GM12878 (cell line): ENCODE measurements at regions not wholly inside any gene's neighbourhood (a gene's known extent, or its start where the extent isn't known, plus 50 kb on each side); places are given as distances from the start of the nearest gene placed in this dataset.

Experiments
- ATAC-seq: fragments of 200-7000 bp; cut with Tn5 transposase; 3 replicates; pipeline ENCODE4 v1.9.1; 2020; ENCODE audit warnings: mild to moderate bottlenecking, moderate library complexity
- BruUV-seq: library from RNA; stranded (reverse); fragments of 400-500 nt; replicated peaks from 2 replicates; lab custom pipeline; 2021; lab: Mats Ljungman, UMichigan
- CTCF ChIA-PET: fragments of 300-600 bp; sonication (Branson Sonifier 250); formaldehyde crosslinking; extraction: SDS; loops from one replicate; lab custom pipeline; 2021; ENCODE audit warnings: inconsistent platforms; lab: Yijun Ruan, JAX
- POLR2A ChIA-PET: fragments of 350-600 bp; formaldehyde crosslinking; extraction: SDS; loops from one replicate; lab custom pipeline; 2021; ENCODE audit warnings: inconsistent platforms; lab: Charles Lee
- RAD21 ChIA-PET: fragments of 300-600 bp; sonication (Branson Sonifier 250); formaldehyde crosslinking; loops from one replicate; lab custom pipeline; 2023; ENCODE audit warnings: antibody characterized with exemption; ENCODE audit not compliant: unreplicated experiment; lab: Charles Lee
- SMC1A ChIA-PET: fragments of 300-600 bp; sonication (Branson Sonifier 250); formaldehyde crosslinking; loops from one replicate; lab custom pipeline; 2023; ENCODE audit not compliant: unreplicated experiment, uncharacterized antibody; lab: Charles Lee
- DNase-seq: peaks from one replicate; pipeline ENCODE4 v3.0.0-alpha.2; 2011; ENCODE audit warnings: low read depth, low spot score
- FAIRE-seq: peaks from 3 replicates; lab custom pipeline; 2011; peaks lifted over from hg19 to GRCh38; lab: Jason Lieb, UNC
- H2AFZ ChIP-seq: 2 replicates; pipeline ENCODE4 v1.6.0; 2011; ENCODE audit warnings: low read depth, low read length, control low read depth; ENCODE audit not compliant: control insufficient read depth
- H3K27ac ChIP-seq: 2 replicates; pipeline ENCODE4 v1.5.1; 2011; ENCODE audit warnings: control low read depth; ENCODE audit not compliant: control insufficient read depth, insufficient read depth
- H3K27me3 ChIP-seq, 2 experiments: replicated peaks in 1 of 2; 2 replicates each; pipeline versions ENCODE4 v1.6.0 to v1.6.1; 2011; ENCODE audit warnings: low read length in 1 of 2; ENCODE audit not compliant: control insufficient read depth in 2 of 2, insufficient read depth in 2 of 2
- H3K36me3 ChIP-seq, 2 experiments: 2 replicates each; pipeline ENCODE4 v1.5.1; 2011; ENCODE audit warnings: low read length in 1 of 2; ENCODE audit not compliant: control insufficient read depth in 2 of 2, insufficient read depth in 2 of 2
- H3K4me1 ChIP-seq: 2 replicates; pipeline ENCODE4 v1.6.1; 2011; ENCODE audit warnings: mild to moderate bottlenecking, low read length, moderate library complexity, mixed read lengths; ENCODE audit not compliant: control insufficient read depth, insufficient read depth
- H3K4me2 ChIP-seq: 2 replicates; pipeline ENCODE4 v1.6.0; 2011; ENCODE audit warnings: control low read depth; ENCODE audit not compliant: control insufficient read depth, insufficient read depth
- H3K4me3 ChIP-seq: fragments of 200-600 bp; sonication (generic); 2 replicates; pipeline ENCODE4 v1.5.1; 2016
- H3K79me2 ChIP-seq: 2 replicates; pipeline ENCODE4 v1.6.0; 2011; ENCODE audit warnings: low read length; ENCODE audit not compliant: control insufficient read depth, insufficient read depth
- H3K9ac ChIP-seq: 2 replicates; pipeline ENCODE4 v1.8.0; 2011; ENCODE audit warnings: low read length, control low read depth, mixed read lengths; ENCODE audit not compliant: control insufficient read depth, insufficient read depth
- H3K9me3 ChIP-seq: replicated peaks from 3 replicates; pipeline ENCODE4 v1.5.1; 2011; ENCODE audit warnings: mild to moderate bottlenecking, low read length; ENCODE audit not compliant: control insufficient read depth, insufficient read depth
- H4K20me1 ChIP-seq: 2 replicates; pipeline ENCODE4 v1.6.0; 2011; ENCODE audit not compliant: control insufficient read depth, insufficient read depth
- BMI1 ChIP-seq: fragments of 450-650 bp; IDR thresholded peaks from 2 replicates; pipeline ENCODE4 v1.6.1; 2016; ENCODE audit warnings: mild to moderate bottlenecking, moderate library complexity, borderline replicate concordance
- EGR1 ChIP-seq, 2 experiments: IDR thresholded peaks; 1 replicate in 1 of 2; 2 replicates in 1 of 2; pipeline ENCODE4 v1.6.1; 2011 to 2012; ENCODE audit warnings: low read depth in 2 of 2, low read length in 2 of 2, borderline replicate concordance in 1 of 2, mild to moderate bottlenecking in 1 of 2, moderate library complexity in 1 of 2
- KDM1A ChIP-seq: fragments of 200-600 bp; sonication (generic); IDR thresholded peaks from 2 replicates; pipeline ENCODE4 v1.6.1; 2016; ENCODE audit warnings: borderline replicate concordance
- MTA3 ChIP-seq: IDR thresholded peaks from 2 replicates; pipeline ENCODE4 v1.6.1; 2012; ENCODE audit warnings: low read length, inconsistent platforms, borderline replicate concordance
- PAX5 ChIP-seq: IDR thresholded peaks from 2 replicates; pipeline ENCODE4 v1.6.1; 2011; ENCODE audit warnings: low read depth, low read length, borderline replicate concordance
- PML ChIP-seq: IDR thresholded peaks from 2 replicates; pipeline ENCODE4 v1.6.1; 2012; ENCODE audit warnings: low read length, inconsistent platforms
- POLR2A ChIP-seq: IDR thresholded peaks from 2 replicates; pipeline ENCODE4 v1.6.1; 2011; ENCODE audit warnings: low read depth, mild to moderate bottlenecking, low read length
- SIX5 ChIP-seq: IDR thresholded peaks from 2 replicates; pipeline ENCODE4 v1.6.1; 2011; ENCODE audit warnings: mild to moderate bottlenecking, low read depth, low read length, moderate library complexity; ENCODE audit not compliant: severe bottlenecking
- TBL1XR1 ChIP-seq: IDR thresholded peaks from 2 replicates; pipeline ENCODE4 v1.6.1; 2012; ENCODE audit warnings: low read depth, low read length, improper control_type of control experiment
- WRNIP1 ChIP-seq: IDR thresholded peaks from 2 replicates; pipeline ENCODE4 v1.6.1; 2011; ENCODE audit warnings: low read depth, low read length, improper control_type of control experiment, borderline replicate concordance
- ZNF24 ChIP-seq: fragments of 450-650 bp; IDR thresholded peaks from 2 replicates; pipeline ENCODE4 v1.6.1; 2017; ENCODE audit warnings: antibody characterized with exemption, mild to moderate bottlenecking
- WGBS: methylation state at CpG from one replicate; pipeline ENCODE4 v1.1.6; 2016; ENCODE audit warnings: low lambda C conversion rate; ENCODE audit not compliant: insufficient replicate concordance, insufficient coverage; ENCODE audit errors: missing lambda C conversion rate; 5-methylcytosine and 5-hydroxymethylcytosine counted together
- in situ Hi-C: fragments of 300-500 bp; cut with MboI; formaldehyde crosslinking; loops from 9 replicates; pipeline ENCODE4 v1.14.3; 2018; ENCODE audit warnings: mixed read lengths
- intact Hi-C: fragments of 100-400 bp; cut with micrococcal nuclease; formaldehyde crosslinking; loops from one replicate; pipeline ENCODE4 v1.14.2; 2022; ENCODE audit not compliant: unreplicated experiment
- TF ChIP-seq, protein P1 (sequence below): IDR thresholded peaks from 2 replicates; pipeline ENCODE4 v1.6.1; 2011; ENCODE audit warnings: borderline replicate concordance, low read depth, mild to moderate bottlenecking, moderate library complexity, mixed read lengths, low read length; ENCODE audit not compliant: insufficient read depth; ENCODE audit errors: extremely low read length
- TF ChIP-seq, protein P2 (sequence below): fragments of 450-650 bp; formaldehyde crosslinking; IDR thresholded peaks from 2 replicates; pipeline ENCODE4 v1.4.0; 2022; ENCODE audit warnings: mild to moderate bottlenecking, moderate library complexity
- TF ChIP-seq, protein P3 (sequence below): fragments of 450-650 bp; IDR thresholded peaks from 2 replicates; pipeline ENCODE4 v1.6.1; 2016; ENCODE audit warnings: mild to moderate bottlenecking
- TF ChIP-seq, protein P4 (sequence below): IDR thresholded peaks from 2 replicates; pipeline ENCODE4 v1.6.1; 2012; ENCODE audit warnings: low read length, inconsistent platforms

DNA sequence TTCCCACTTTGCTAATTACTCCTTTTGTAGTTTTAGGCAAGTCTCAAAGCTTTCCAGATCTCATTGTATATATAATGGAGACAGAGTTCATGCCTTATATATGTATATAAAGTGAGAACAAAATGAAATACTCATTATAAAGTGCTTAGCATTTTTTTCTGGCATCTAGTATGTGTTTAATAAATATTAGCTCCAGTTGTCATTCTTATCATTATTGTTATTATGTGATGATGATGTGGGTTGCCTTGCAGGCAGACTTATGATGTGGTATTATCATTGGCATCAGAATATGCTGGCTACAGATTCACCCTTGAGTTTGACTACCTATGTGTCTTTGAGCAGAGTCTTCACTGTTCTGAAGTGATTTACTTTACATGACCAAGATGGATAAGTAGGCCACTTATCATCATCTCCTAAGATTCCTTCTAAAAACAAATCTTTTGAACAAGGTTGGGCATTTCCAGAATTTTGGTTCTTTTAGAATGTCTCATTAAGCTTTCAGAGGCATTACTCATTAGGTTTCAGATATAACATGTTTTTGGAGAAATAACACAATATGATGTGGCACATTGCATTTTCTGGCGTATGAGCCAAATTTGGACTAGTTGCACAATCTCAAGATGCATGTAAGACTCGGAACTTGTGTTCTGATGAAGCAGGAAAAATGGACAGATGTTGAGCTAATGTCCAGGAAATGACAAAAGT, 145.6 kb upstream of the TNC start:
- no TSS peak for BruUV-seq
- no peaks in the 10 kb centered on the region for H4K20me1 ChIP-seq
- H3K9me3 ChIP-seq, result no peaks in the 10 kb centered on the region
- ChIA-PET SMC1A (interaction anchor here (1.0 kb wide), 1 partner anchor 140 kb away, joined by 3 read pairs; no protein-coding TSS in a partner anchor), CTCF (interaction anchor here (0.6 to 1.3 kb wide), 2 partner anchors 37 to 369 kb away, joined by 3 to 5 read pairs; no protein-coding TSS in a partner anchor), POLR2A (no interaction called here), RAD21 (no interaction called here)
- FAIRE-seq (no peak), DNase-seq (no peak), ATAC-seq (no peak)
- WGBS, result 0% methylated on average over 2 of the region's 2 CpGs
- no peak overlapping the region for H3K4me3 ChIP-seq
- no peaks in the 10 kb centered on the region for H3K27me3 ChIP-seq
- in situ Hi-C loops, result no loop called here
- H3K27ac ChIP-seq, result no peak overlapping the region
- H2AFZ ChIP-seq, result no peak overlapping the region
- no peak overlapping the region for H3K4me2 ChIP-seq
- H3K4me1 ChIP-seq, result no peaks in the 10 kb centered on the region
- H3K36me3 ChIP-seq, result no peaks in the 10 kb centered on the region
- intact Hi-C loops, result no loop called here
- TF ChIP-seq PAX5, result no peak
- no peak for TF ChIP-seq MTA3
- TF ChIP-seq, protein P1, sequence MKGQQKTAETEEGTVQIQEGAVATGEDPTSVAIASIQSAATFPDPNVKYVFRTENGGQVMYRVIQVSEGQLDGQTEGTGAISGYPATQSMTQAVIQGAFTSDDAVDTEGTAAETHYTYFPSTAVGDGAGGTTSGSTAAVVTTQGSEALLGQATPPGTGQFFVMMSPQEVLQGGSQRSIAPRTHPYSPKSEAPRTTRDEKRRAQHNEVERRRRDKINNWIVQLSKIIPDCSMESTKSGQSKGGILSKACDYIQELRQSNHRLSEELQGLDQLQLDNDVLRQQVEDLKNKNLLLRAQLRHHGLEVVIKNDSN, result no peak
- TF ChIP-seq EGR1 (IDR thresholded peaks at IDR 0.05; ENCODE audit: borderline replicate concordance in 1 of 2, low read depth in 2 of 2, low read length in 2 of 2), result no peak
- no peak for TF ChIP-seq PML
- TF ChIP-seq BMI1, result no peak
- TF ChIP-seq, protein P2, sequence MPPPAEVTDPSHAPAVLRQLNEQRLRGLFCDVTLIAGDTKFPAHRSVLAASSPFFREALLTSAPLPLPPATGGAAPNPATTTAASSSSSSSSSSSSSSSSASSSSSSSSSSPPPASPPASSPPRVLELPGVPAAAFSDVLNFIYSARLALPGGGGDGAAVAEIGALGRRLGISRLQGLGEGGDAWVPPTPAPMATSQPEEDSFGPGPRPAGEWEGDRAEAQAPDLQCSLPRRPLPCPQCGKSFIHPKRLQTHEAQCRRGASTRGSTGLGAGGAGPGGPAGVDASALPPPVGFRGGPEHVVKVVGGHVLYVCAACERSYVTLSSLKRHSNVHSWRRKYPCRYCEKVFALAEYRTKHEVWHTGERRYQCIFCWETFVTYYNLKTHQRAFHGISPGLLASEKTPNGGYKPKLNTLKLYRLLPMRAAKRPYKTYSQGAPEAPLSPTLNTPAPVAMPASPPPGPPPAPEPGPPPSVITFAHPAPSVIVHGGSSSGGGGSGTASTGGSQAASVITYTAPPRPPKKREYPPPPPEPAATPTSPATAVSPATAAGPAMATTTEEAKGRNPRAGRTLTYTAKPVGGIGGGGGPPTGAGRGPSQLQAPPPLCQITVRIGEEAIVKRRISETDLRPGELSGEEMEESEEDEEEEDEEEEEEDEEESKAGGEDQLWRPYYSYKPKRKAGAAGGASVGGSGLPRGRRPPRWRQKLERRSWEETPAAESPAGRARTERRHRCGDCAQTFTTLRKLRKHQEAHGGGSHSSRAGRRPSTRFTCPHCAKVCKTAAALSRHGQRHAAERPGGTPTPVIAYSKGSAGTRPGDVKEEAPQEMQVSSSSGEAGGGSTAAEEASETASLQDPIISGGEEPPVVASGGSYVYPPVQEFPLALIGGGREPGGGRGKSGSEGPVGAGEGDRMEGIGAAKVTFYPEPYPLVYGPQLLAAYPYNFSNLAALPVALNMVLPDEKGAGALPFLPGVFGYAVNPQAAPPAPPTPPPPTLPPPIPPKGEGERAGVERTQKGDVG (CRISPR knock-in tag), result no peak
- TF ChIP-seq, protein P3, sequence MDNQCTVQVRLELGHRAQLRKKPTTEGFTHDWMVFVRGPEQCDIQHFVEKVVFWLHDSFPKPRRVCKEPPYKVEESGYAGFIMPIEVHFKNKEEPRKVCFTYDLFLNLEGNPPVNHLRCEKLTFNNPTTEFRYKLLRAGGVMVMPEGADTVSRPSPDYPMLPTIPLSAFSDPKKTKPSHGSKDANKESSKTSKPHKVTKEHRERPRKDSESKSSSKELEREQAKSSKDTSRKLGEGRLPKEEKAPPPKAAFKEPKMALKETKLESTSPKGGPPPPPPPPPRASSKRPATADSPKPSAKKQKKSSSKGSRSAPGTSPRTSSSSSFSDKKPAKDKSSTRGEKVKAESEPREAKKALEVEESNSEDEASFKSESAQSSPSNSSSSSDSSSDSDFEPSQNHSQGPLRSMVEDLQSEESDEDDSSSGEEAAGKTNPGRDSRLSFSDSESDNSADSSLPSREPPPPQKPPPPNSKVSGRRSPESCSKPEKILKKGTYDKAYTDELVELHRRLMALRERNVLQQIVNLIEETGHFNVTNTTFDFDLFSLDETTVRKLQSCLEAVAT, result no peak
- no peak for TF ChIP-seq WRNIP1
- no peak for TF ChIP-seq POLR2A
- TF ChIP-seq KDM1A, result no peak
- no peak for TF ChIP-seq TBL1XR1
- no peak for TF ChIP-seq ZNF24
- TF ChIP-seq, protein P4, sequence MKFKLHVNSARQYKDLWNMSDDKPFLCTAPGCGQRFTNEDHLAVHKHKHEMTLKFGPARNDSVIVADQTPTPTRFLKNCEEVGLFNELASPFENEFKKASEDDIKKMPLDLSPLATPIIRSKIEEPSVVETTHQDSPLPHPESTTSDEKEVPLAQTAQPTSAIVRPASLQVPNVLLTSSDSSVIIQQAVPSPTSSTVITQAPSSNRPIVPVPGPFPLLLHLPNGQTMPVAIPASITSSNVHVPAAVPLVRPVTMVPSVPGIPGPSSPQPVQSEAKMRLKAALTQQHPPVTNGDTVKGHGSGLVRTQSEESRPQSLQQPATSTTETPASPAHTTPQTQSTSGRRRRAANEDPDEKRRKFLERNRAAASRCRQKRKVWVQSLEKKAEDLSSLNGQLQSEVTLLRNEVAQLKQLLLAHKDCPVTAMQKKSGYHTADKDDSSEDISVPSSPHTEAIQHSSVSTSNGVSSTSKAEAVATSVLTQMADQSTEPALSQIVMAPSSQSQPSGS, result no peak
- TF ChIP-seq SIX5, result no peak
- H3K79me2 ChIP-seq, result no peaks in the 10 kb centered on the region
- no peak overlapping the region for H3K9ac ChIP-seq
